GM12864 (cell line): ENCODE measurements at regions not wholly inside any gene's neighbourhood (a gene's known extent, or its start where the extent isn't known, plus 50 kb on each side); places are given as distances from the start of the nearest gene placed in this dataset.
A peak's percentile ranks its signal among the peaks of the same experiment; 100 is the strongest.

Experiments
- DNase-seq: peaks from one replicate; pipeline ENCODE4 v3.0.0-alpha.2; 2011; ENCODE audit warnings: low read depth
- H3K4me3 ChIP-seq: 2 replicates; pipeline ENCODE4 v1.5.1; 2011; ENCODE audit warnings: mild to moderate bottlenecking, low read depth, low read length, control low read depth
- TF ChIP-seq, protein P1 (sequence below): IDR thresholded peaks from 2 replicates; pipeline ENCODE4 v1.5.1; 2011; ENCODE audit warnings: low read depth, mild to moderate bottlenecking, moderate library complexity, low read length, control low read depth, inconsistent platforms; ENCODE audit errors: missing control alignments

DNA sequence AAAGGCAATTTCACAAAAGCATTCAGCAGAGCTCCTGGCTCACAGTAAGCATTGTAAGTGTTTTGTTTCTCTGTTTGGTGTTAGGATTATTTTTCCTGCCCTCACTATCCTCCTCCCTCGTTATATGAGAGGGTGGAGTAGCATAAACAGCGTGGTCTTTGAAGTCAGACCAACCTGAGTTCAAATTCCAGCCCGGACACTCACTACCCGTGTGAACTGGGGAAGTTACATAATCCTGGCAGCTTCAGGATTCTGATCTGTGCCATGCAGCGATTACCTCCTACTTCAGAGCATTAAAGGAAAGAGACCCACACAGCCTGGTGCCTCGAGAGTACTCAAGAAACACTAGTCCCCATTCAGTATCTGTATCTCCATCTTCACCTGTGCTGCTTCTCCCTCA lies 386.5 kb downstream of the INHBA start:
- TF ChIP-seq, protein P1, sequence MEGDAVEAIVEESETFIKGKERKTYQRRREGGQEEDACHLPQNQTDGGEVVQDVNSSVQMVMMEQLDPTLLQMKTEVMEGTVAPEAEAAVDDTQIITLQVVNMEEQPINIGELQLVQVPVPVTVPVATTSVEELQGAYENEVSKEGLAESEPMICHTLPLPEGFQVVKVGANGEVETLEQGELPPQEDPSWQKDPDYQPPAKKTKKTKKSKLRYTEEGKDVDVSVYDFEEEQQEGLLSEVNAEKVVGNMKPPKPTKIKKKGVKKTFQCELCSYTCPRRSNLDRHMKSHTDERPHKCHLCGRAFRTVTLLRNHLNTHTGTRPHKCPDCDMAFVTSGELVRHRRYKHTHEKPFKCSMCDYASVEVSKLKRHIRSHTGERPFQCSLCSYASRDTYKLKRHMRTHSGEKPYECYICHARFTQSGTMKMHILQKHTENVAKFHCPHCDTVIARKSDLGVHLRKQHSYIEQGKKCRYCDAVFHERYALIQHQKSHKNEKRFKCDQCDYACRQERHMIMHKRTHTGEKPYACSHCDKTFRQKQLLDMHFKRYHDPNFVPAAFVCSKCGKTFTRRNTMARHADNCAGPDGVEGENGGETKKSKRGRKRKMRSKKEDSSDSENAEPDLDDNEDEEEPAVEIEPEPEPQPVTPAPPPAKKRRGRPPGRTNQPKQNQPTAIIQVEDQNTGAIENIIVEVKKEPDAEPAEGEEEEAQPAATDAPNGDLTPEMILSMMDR = no peak
- no peak for DNase-seq
- no peak overlapping the region for H3K4me3 ChIP-seq

DNA sequence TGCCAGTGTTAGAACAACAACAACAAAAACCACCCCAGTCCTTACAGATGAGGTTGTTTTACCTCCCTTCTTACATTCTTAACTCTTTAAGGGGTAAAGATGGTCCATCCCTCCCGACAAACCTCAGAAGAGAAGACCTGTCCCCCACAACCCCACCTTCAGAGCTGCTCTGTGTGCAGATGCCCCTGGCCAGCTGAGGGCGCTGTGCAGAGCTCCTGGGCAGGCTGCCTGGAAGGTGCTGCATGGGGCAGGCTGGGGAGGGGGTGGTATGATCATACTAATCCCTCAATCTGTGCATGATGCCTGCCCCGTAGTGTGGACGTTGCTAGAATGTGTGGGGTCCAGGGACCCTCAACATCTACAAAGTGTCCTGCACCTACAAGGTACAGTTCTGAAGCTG lies 387.1 kb downstream of the INHBA start:
- no peak overlapping the region for H3K4me3 ChIP-seq
- no peak for DNase-seq
- TF ChIP-seq, protein P1 = peak; percentile 10

DNA sequence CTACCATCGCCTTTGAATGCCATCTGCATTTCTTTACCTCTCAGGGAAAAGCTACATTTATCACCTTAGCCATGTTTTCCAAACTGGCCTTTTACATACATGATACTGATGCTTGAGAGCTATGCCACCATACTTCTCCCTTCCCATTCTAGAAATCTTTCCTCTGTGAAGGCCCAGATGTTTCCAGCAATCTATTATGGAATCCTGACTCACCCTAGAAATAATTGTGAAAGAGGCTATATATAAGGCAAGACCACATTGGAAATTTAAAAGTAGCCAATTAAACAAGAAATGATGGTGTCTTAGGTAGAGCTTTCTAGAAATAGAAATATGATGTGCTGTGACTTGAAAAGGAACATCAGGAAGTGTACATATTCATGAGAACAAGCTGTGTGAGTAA lies 389.7 kb downstream of the INHBA start:
- no peak for DNase-seq
- no peak overlapping the region for H3K4me3 ChIP-seq
- TF ChIP-seq, protein P1 = no peak

DNA sequence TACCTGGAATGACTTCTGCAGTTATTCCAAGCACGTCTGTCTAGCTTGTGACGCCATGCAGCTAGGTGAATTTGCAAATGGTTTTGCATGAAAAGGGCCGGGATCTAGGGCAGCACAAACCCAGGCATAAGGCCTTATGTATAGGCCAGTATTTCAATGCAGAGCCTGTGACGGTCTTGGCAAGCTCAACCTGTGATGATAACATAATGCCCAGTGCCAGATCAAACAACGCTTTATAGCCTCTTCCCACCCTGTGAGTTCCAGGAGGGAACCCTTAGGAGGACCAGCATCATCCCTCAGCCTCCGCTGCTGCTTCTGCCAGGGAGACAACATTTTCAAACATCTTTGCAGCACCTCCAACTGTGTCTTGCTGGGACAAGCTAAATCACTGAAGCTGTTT lies 390.7 kb downstream of the INHBA start:
- no peak for DNase-seq

DNA sequence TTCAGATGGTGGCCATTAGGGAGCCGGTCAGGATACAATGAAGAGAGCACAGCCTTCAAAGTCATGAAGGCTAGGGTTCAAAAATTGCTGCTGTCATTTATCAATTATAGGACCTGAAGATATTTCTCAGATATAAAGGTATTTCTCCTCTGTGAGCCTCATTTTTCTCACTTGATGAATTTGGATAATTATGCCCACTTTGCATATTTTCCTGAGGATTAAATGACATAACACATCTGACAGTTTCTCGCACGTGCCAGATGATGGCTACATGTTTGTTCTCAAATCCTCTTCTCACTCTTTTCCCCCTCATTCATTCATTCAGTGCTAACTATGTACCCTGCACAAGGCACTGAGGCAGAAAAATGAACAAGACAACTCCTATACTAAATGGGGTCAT lies 391.6 kb downstream of the INHBA start:
- TF ChIP-seq, protein P1 = no peak
- no peak for DNase-seq
- H3K4me3 ChIP-seq = no peak overlapping the region

More for the DNA sequence above, 390.7 kb downstream of the INHBA start:
- TF ChIP-seq, protein P1 = no peak
- H3K4me3 ChIP-seq = no peak overlapping the region

DNA sequence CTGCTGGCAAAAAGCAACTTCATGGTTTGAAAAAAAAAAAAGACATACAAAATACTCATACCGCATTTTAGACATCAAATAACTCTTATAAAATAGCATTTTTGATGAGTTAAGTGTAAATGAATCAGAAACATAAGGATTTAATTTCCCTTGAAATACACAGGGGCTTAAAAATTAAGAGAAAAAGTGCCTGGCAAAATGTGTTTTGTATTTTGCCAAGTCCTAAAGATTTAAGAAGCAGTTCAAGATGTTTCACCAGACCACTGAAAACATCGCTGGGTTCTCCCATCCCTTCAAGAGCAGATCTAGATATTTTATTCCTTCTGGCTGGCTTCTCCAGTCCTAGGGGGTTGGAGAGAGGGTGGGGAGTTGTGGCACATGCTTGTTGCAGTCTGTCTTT lies 396.4 kb downstream of the INHBA start:
- TF ChIP-seq, protein P1 = no peak
- H3K4me3 ChIP-seq = no peak overlapping the region
- DNase-seq = no peak

DNA sequence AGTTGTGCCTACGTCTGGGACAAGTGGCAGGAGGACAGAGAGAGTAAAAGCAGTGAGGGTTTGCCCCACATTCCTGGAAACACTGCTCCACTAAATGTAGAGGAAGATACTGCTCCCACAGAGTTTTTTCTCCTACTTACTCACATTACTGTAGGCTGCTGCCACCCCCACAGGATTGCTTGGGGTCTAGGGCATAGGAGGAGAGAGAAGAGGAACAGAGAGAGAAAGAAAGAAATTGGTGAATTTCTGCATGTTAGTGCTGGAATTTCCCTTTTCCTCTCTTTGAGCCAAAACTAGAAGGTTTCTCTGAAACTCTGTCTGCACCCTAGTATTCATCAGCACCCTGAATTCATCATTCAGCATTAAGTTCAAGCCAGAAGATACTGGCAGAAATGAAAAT lies 397.9 kb downstream of the INHBA start:
- no peak for DNase-seq
- TF ChIP-seq, protein P1 = no peak
- H3K4me3 ChIP-seq = no peak overlapping the region
